Calu3 (cell line): ENCODE measurements at regions not wholly inside any gene's neighbourhood (a gene's known extent, or its start where the extent isn't known, plus 50 kb on each side); places are given as distances from the start of the nearest gene placed in this dataset.

Experiments
- BruUV-seq: library from RNA; stranded (reverse); fragments of 400-500 nt; replicated peaks from 2 replicates; lab custom pipeline; 2021; lab: Mats Ljungman, UMichigan
- CTCF ChIA-PET: fragments of 300-600 bp; sonication (Branson Sonifier 250); formaldehyde crosslinking; loops from one replicate; lab custom pipeline; 2022; ENCODE audit warnings: antibody characterized with exemption; lab: Charles Lee
- DNase-seq: peaks from one replicate; pipeline ENCODE4 v3.0.0; 2022
- H3K27ac Mint-ChIP-seq: one replicate; pipeline ENCODE4 v1.8.0; 2022; ENCODE audit warnings: mixed read lengths; ENCODE audit not compliant: unreplicated experiment
- H3K27me3 Mint-ChIP-seq: one replicate; pipeline ENCODE4 v1.8.0; 2022; ENCODE audit warnings: mixed read lengths; ENCODE audit not compliant: unreplicated experiment
- H3K36me3 Mint-ChIP-seq: one replicate; pipeline ENCODE4 v1.8.0; 2022; ENCODE audit warnings: mild to moderate bottlenecking, moderate library complexity, mixed read lengths; ENCODE audit not compliant: insufficient read depth, unreplicated experiment
- H3K4me1 Mint-ChIP-seq: one replicate; pipeline ENCODE4 v1.8.0; 2022; ENCODE audit warnings: mild to moderate bottlenecking, low read depth, mixed read lengths; ENCODE audit not compliant: unreplicated experiment
- H3K4me3 Mint-ChIP-seq: one replicate; pipeline ENCODE4 v1.8.0; 2022; ENCODE audit warnings: mild to moderate bottlenecking, low read depth, moderate library complexity, mixed read lengths; ENCODE audit not compliant: unreplicated experiment
- H3K9me3 Mint-ChIP-seq: one replicate; pipeline ENCODE4 v1.8.0; 2022; ENCODE audit warnings: low read depth, mixed read lengths; ENCODE audit not compliant: unreplicated experiment
- intact Hi-C: fragments of 100-400 bp; cut with micrococcal nuclease; formaldehyde crosslinking; loops from one replicate; pipeline ENCODE4 v1.10.0; 2022; ENCODE audit not compliant: unreplicated experiment
- TF ChIP-seq, protein P1 (sequence below): fragments of 200-600 bp; IDR thresholded peaks from one replicate; pipeline ENCODE4 v1.8.0; 2022; ENCODE audit warnings: antibody characterized with exemption; ENCODE audit not compliant: unreplicated experiment

DNA sequence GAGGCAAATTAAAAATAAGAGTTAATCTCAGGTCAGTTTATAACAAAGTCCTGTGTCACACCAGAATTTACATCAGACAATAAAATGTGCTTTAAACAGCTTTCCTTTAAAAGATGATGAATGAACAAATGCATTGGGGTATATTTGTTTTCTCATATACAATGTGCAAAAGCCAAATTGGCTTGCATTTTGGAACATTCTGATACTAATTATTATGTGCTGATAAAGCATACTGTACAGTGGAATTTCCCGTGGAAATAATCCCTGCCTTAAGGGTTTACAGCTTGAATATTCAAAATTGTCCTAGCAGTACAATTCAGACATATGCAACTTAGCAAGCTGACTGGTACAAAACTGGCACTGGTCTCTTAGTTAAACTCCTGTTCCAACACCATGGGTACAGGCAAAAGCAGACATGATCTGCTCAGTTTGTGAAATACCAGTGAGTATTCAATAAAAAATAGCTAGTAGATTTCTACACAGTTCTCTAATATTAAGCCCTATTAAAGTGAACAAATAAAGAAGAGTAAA, 373.4 kb downstream of the SLITRK1 start:
- Mint-ChIP-seq H3K27me3 (no peaks in the 10 kb centered on the region), H3K4me3 (no peak overlapping the region), H3K27ac (no peak overlapping the region), H3K4me1 (no peaks in the 10 kb centered on the region), H3K9me3 (no peaks in the 10 kb centered on the region), H3K36me3 (no peaks in the 10 kb centered on the region)
- no peak for DNase-seq
- CTCF ChIA-PET: no interaction called here
- BruUV-seq: no TSS peak
- intact Hi-C loops: no loop called here
- TF ChIP-seq, protein P1, sequence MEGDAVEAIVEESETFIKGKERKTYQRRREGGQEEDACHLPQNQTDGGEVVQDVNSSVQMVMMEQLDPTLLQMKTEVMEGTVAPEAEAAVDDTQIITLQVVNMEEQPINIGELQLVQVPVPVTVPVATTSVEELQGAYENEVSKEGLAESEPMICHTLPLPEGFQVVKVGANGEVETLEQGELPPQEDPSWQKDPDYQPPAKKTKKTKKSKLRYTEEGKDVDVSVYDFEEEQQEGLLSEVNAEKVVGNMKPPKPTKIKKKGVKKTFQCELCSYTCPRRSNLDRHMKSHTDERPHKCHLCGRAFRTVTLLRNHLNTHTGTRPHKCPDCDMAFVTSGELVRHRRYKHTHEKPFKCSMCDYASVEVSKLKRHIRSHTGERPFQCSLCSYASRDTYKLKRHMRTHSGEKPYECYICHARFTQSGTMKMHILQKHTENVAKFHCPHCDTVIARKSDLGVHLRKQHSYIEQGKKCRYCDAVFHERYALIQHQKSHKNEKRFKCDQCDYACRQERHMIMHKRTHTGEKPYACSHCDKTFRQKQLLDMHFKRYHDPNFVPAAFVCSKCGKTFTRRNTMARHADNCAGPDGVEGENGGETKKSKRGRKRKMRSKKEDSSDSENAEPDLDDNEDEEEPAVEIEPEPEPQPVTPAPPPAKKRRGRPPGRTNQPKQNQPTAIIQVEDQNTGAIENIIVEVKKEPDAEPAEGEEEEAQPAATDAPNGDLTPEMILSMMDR: no peak

DNA sequence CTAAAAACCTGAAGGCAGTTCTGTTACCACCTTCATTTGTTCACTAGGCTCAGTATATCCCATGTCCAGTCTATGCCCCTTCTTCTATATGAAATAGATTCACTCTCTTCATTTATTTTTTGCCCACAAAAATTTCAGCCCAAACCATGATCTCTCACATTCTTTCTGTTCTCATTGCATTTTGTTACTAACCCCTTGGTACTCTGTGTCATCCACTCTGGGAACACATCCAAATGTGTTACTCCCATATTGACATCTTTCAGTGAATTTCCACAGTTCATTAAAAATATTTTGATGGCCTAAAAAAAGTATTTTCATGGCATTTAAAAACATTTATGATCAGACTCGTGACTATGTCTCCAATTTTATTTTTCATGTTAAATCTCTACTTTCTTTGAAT, 378.9 kb downstream of the SLITRK1 start:
- TF ChIP-seq, protein P1: no peak
- H3K36me3 Mint-ChIP-seq: no peaks in the 10 kb centered on the region
- no TSS peak for BruUV-seq
- H3K4me3 Mint-ChIP-seq: no peak overlapping the region
- H3K27me3 Mint-ChIP-seq: no peaks in the 10 kb centered on the region
- no peaks in the 10 kb centered on the region for H3K4me1 Mint-ChIP-seq
- DNase-seq: no peak
- CTCF ChIA-PET: no interaction called here
- no peak overlapping the region for H3K27ac Mint-ChIP-seq
- intact Hi-C loops: no loop called here
- no peaks in the 10 kb centered on the region for H3K9me3 Mint-ChIP-seq

DNA sequence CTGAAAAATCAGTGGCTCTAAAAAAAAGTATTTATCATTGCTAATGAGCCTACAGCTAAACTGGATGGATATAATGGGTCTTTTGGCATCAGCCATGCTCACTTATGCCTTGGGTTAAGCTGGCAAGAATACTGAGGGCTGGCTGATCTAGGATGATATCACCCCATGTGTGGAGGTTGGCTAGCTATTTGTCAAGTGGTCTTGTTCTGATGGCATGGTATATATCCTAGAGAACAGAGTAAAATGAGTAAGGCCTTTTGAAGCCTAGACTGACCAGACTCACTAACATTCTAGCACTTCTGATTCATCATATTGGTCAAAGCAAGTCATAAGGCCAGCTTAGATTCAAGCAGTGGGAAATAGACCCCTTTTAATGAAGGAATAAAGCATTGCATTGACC, 383.0 kb downstream of the SLITRK1 start:
- intact Hi-C loops: no loop called here
- Mint-ChIP-seq H3K4me1 (no peaks in the 10 kb centered on the region), H3K27me3 (no peaks in the 10 kb centered on the region), H3K9me3 (no peaks in the 10 kb centered on the region), H3K4me3 (no peak overlapping the region), H3K27ac (no peak overlapping the region), H3K36me3 (no peaks in the 10 kb centered on the region)
- DNase-seq: no peak
- TF ChIP-seq, protein P1: no peak
- CTCF ChIA-PET: no interaction called here
- BruUV-seq: no TSS peak

DNA sequence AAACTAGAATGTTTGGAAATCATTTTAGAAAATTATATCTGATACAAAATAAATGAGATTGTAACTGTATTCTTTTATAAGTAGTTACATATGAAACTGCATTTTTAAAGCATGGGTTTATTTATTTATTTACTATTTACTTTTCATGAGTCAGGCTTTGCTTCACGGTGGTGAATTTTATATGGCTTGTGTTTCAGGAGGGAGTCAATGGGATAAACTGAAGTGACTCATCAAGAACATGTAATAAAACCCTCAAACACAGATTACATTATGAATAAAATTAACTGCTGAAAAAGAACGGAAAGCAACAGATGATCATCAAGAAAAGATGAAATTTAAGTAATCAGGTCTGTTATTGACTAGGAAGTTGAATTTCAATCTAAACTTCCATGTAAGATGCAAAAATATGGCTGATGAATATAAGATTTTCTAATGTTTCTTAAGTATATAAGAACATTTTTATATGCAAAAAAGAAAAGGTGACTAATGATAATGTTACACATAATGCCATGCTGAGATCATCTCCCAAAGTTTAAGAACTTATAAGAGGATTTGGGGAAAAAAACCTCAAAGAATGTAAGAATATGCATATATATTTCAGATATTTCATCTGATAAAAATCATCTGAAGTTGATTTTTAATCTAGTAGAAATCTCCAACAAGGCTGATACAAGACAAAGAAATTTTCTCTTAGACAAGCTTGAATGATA, 383.6 kb downstream of the SLITRK1 start:
- no TSS peak for BruUV-seq
- H3K4me3 Mint-ChIP-seq: no peak overlapping the region
- intact Hi-C loops: no loop called here
- TF ChIP-seq, protein P1: no peak
- no peaks in the 10 kb centered on the region for H3K27me3 Mint-ChIP-seq
- H3K9me3 Mint-ChIP-seq: no peaks in the 10 kb centered on the region
- no peak overlapping the region for H3K27ac Mint-ChIP-seq
- H3K36me3 Mint-ChIP-seq: no peaks in the 10 kb centered on the region
- no peak for DNase-seq
- CTCF ChIA-PET: no interaction called here
- no peaks in the 10 kb centered on the region for H3K4me1 Mint-ChIP-seq
